Inferior parietal cortex (tissue), 1 donor: ENCODE measurements at regions not wholly inside any gene's neighbourhood (a gene's known extent, or its start where the extent isn't known, plus 50 kb on each side); places are given as distances from the start of the nearest gene placed in this dataset.
"Not testable (repeated sequence)": the region's sequence is repeated elsewhere in the genome, so short reads cannot be mapped to it uniquely, and the experiment has no call there.

Experiments
- DNase-seq: peaks from one replicate; pipeline ENCODE4 v3.0.0-alpha.2; 2016; ENCODE audit errors: extremely low spot score

GRCh38 chr16:63714876-63715275 is 1407.0 kb downstream of the CDH11 start:
- no peak for DNase-seq

GRCh38 chr16:63712725-63713124 is 1409.1 kb downstream of the CDH11 start:
- no peak for DNase-seq

- no peak for DNase-seq
Measured at GRCh38 chr16:63703612-63704011, 1418.3 kb downstream of the CDH11 start.

GRCh38 chr16:63702981-63703590 is 1418.8 kb downstream of the CDH11 start:
- DNase-seq, result no peak

GRCh38 chr16:63697736-63698135 is 1424.1 kb downstream of the CDH11 start:
- DNase-seq, result no peak

- DNase-seq, result no peak
Measured at GRCh38 chr16:63695347-63695746, 1426.5 kb downstream of the CDH11 start.

GRCh38 chr16:63690961-63691360 is 1430.9 kb downstream of the CDH11 start:
- no peak for DNase-seq

GRCh38 chr16:63690267-63690666 is 1431.6 kb downstream of the CDH11 start:
- DNase-seq, result no peak

GRCh38 chr16:63689068-63689467 is 1432.8 kb downstream of the CDH11 start:
- no peak for DNase-seq

- no peak for DNase-seq
Measured at GRCh38 chr16:63684149-63685101, 1437.4 kb downstream of the CDH11 start.

- no peak for DNase-seq
Measured at GRCh38 chr16:63682844-63683243, 1439.0 kb downstream of the CDH11 start.

GRCh38 chr16:63672493-63672892 is 1449.4 kb downstream of the CDH11 start:
- no peak for DNase-seq

- no peak for DNase-seq
Measured at GRCh38 chr16:63663155-63663554, 1458.7 kb downstream of the CDH11 start.

- no peak for DNase-seq
Measured at GRCh38 chr16:63655846-63656245, 1466.0 kb downstream of the CDH11 start.

GRCh38 chr16:63653044-63653839 is 1468.6 kb downstream of the CDH11 start:
- DNase-seq, result no peak

GRCh38 chr16:63652091-63652490 is 1469.8 kb downstream of the CDH11 start:
- DNase-seq, result peak; percentile 27

- DNase-seq, result no peak
Measured at GRCh38 chr16:63650550-63650949, 1471.3 kb downstream of the CDH11 start.

GRCh38 chr16:63633706-63634445 is 1488.0 kb downstream of the CDH11 start:
- DNase-seq, result not testable (repeated sequence)

GRCh38 chr16:63629272-63629671 is 1492.6 kb downstream of the CDH11 start:
- no peak for DNase-seq

GRCh38 chr16:63628812-63629211 is 1493.1 kb downstream of the CDH11 start:
- no peak for DNase-seq

- DNase-seq, result no peak
Measured at GRCh38 chr16:63625126-63625525, 1496.7 kb downstream of the CDH11 start.
